ENCODE measurements at regions not wholly inside any gene's neighbourhood (a gene's known extent, or its start where the extent isn't known, plus 50 kb on each side); places are given as distances from the start of the nearest gene placed in this dataset.
"Not testable (repeated sequence)": the region's sequence is repeated elsewhere in the genome, so short reads cannot be mapped to it uniquely, and the experiment has no call there.

DNA sequence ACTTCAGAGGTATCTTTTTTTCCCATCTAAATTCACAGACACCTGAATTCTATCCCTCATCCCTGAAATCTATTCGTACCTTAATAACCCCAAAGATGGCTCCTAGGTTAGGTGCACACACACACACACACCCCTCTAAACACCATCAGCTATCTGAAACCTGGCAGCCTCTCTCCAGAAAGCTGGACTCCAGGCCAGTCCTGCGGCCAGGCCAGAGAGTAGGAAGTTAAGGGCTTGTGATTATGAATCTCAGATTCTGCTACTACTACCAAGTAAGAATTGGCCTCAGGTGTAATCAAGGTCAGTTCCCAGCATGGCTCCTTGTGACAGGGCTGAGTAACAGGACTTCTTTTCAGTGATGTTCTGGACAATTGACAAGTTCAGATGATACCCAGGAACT is 244.2 kb upstream of the SERP2 start:
- no peak for DNase-seq

DNA sequence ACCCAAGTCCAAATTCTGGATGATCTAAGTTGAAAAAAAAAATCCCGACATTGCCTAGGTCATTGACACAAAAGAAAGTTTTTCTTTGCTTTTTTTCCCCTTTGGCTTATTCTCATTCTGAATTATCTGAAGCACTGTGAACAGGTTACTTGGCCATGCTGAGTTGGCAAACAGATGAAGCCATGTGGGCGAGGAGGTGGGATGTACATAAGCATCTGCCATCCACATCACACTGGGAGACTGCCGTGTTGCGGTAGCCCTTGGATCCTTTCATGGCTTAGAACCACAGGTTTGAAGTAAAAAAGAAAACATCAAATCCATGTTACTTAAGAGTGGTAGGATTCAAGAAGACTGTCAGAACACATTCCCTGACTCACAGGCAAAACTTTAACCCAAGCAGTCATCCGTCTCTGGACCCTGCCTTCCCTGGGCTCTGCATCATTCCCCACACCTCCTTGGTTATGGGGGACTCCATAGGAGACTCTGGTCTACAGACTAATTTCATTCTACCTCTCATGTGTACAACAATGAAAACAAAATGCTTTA is 242.5 kb upstream of the SERP2 start:
- no peak for DNase-seq

DNA sequence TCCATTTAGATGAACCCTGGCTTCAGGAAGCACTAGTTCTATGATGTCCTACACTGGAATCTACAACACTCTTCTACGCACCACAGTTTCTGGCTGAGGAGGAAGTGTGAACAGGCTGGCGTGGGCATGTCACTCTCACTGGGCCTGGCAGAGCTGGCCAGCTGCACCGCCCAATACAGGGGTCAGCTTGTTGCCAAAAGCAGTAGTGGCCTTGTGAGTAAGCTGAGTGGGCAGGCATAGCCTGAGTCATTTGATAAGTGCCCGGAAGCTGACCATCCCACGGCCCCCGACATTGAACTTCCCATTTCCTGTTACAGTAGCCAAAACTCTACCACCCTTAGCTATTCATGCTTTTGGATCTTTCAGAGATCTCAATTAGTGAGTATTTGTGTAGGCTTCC is 240.9 kb upstream of the SERP2 start:
- DNase-seq: no peak

DNA sequence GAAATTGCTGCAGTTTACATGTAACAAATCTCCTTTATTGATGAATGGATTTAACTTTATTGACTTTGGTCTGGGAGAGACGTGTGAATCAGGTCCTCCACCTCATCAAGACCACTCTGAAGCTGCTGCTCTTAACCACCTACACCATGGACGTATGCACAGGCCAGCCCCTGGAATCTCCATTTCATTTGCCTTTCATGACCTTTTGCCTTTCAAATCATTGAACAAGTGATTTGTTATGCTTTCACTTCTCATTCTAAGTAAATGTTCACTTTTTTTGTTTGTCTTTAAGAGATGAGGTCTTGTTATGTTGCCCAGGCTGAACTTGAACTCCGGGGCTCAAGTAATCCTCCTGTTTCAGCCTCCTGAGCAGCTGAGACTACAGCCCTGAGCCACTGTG is 240.0 kb upstream of the SERP2 start:
- no peak for DNase-seq

DNA sequence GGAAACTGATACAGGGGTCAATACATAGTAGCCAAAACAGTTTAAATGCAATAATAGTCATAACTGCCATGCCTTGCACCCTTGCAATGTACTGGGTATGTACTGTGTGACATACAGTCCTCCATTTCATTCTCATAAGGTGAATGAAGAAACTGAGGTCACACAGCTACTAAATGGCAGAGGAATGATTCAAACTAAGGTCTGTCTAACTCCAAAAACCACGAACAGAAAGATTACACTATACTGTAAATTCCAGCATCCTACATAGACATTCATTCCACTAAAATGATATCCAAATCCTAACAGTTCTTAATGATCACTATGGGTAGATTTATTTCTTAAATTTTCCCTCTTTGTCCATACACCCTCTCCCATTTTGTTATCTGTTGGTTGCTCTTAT is 238.1 kb upstream of the SERP2 start:
- no peak for DNase-seq

DNA sequence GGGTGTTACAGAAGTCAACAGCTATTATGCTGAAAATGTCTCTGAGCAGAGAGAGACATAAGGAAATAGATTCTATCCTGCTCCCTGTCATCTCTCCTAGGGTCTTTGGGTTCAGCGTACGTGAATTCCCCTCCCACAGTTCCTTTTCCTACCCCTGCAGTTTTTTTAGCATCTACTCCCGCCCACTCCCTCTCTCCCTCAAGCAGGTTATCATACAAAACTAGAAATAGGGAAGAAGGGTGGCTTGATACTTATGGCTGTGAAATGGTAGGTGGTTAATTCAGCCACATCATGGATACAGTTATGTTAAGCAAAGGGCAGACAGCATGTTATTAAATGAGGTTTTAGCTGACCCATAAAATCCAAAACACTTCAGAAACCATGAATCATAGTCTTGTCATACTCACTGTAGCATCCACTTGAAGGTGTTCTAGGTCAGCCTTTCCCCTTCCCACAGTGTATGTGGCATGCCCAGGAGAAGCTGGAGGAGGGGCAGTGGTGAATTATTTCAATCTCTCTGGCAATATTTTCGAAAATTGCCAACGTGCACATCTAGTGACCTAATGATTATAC is 236.8 kb upstream of the SERP2 start:
- no peak for DNase-seq

DNA sequence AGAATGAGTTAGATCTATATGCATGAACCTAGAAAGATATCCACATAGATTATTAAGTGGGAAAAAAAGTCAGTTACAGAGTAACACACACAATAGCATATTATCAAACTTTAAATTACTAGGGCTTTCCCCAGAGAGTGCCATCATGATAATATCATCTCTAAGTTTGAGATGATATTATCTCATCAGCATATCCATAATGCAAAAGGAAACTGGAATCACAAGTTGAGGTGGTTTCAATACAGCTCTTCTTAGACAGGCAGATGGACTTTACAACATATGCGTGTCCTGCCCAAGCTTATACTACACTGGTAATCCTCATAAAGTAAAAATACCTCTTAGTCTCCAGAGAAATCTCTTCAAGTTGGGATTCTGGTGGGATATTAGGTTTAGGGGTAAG is 236.2 kb upstream of the SERP2 start:
- DNase-seq: no peak

DNA sequence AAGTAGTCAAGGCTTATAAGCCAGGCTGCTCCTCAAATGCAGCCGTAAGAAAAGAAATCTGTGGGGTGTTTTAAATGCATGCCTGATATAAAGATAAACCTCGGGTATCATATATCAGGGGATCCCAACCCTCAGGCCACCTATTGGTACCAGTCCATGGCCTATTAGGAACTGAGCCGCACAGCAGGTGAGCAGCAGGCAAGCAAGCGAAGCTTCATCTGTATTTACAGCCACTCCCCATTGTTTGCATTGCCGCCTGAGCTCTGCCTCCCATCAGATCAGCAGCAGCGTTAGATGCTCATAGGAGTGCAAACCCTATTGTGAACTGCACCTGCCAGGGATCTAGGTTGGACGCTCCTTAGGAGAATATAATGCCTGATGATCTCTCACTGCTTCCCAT is 233.5 kb upstream of the SERP2 start:
- DNase-seq: peak; percentile 98

DNA sequence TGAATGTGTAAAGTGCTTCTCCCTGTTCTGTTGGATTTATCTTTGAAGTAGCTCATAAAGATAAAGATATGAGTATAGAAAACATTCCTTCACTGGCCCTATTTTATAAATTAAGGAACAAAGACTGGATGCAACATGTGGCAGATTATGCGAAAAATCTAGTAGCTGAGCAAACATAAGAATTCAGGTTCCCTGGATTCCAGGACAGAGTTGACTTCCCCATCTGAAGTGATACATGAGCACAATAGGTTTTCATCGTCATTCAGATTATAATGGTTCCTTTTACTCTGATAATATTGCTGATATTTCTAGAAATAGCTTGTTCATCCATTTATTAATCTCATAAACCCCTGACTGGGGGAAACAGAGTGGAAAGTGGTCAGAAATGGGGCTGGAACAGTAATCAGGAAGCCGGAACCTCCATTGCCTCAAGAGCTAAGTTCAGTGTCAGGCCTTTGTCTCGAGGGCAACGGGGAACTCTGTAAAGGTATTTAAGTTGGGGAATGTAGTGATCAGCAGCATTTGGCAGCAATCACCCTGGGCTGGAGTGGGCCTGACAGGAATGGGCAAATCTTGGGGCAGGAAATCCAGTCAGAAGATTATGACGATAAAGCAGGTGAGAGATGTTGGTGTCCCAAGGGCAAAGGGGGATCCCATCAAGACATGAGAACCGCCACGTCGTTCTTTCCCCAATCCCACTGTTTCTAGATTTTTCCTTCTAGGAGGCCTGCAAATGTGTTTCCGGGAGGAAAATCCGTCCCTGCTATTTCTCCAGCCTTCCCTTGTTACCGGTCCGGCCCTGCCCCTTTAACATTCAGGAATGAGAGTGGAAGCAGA is 232.5 kb upstream of the SERP2 start:
- DNase-seq: no peak

DNA sequence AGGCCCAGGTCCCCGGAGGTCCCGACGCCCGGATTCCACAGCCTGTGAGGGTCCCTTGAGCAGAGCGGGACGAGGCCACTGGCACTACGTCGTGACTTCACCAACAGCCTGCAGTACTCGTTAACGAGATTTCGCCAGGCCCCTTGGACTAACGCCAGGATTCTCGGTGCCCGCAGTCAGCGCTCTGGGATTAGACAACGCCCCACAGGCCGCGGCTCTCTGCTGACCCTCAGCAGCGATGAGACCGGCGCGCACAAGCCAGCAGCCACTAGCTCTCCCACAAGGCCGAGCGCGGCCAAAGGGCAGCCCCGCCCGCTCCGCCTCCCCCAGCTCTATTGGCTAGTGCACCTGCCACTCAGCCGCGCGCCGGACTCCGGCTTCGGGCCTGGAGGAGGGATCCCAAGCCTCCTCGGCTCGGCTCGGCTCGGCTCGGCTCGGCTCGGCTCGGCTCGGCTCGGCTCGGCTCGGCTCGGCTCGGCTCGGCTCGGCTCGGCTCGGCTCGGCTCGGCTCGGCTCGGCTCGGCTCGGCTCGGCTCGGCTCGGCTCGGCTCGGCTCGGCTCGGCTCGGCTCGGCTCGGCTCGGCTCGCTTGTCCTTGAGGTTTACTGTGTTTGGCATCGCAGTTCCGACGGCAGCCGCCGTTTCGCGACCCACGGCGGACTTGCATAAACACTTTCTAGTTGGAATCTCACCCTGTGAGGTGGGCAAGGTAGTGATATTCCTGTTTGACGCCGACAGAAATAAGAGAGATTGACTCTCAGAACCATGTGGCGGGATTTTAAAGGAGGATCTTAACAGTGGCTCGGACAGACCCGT is 231.7 kb upstream of the SERP2 start:
- peak; percentile 86 for DNase-seq

DNA sequence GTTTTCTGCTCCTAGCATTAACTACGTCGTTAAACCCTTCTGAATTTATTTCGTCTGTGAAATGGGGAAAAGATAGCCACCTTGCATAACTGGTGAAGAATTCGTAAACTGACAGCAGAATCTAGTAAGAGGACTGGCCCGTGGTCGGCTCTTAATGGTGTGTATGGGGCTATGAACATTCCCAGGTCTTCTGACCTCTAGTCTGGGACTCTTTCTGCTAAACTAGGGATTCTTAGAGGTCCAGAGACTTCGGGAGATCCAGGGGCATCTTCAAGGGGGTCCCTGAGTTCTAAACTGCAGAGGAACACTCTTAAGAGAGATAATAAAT is 231.1 kb upstream of the SERP2 start:
- DNase-seq: no peak

DNA sequence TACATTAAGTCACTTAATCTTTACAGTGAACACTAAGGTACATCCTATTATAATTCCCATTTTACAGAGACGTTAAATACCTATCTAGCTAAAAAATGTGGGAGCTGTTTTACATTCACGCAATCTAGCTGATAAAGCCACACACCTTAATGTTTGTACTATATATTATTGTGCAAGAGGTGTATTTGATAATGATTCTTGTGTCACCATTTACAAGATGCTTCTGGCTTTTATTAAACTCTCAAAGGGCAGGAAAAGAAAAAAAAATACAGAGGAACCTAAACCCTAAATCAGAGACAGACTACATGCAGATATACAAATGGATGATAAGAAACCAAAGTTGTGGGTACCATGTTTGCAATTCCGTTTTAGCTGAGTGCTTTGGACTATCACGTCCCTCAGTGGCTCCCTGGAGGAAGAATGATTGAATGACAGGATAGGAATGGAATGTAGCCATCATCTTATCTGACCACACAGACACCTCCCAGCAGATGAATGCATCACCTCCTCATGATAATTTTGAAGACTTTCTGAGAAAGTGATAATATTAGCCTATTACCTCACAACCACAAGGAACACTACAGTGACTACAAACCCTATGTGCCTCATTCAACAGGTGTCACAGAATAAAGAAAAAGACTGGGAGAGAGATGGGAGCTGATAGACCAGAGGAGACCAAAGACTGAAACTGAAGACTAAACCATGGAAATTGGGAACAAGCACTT is 230.5 kb upstream of the SERP2 start:
- no peak for DNase-seq

DNA sequence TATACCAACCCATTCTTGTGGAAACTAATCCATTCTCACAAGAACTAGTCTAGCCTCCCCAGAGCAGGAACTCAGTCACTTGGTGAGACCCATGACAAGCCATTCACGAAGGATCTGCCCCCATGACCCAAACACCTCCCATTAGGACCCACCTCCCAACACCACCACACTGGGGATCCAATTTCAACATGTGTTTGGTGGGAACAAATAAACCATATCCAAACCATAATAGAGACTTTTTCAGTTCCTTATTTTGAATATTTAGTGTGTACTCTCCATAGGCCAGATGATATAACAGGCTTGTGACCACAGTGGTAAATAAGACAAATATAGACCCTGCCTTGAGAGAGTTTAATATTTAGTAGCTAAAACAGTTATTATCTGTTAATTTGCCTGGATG is 227.5 kb upstream of the SERP2 start:
- DNase-seq: no peak

DNA sequence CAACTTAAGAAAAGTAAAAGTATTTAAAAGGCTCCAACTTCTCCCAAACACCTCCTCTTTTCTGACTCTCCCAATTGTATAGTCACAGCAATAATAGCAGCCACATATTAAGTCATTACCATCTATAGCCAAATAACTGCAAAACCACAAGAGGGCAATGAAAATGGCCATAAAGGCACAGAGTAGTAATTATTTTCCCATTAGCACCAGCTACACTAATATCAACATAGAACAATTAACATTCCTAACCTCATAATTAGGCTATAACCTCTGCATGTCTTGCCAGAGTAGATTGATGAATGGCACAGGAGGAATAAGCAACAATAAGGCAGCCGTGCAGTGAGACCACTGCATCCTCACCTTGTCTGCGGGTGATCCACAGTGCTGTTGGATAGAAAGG is 226.4 kb upstream of the SERP2 start:
- DNase-seq: no peak

DNA sequence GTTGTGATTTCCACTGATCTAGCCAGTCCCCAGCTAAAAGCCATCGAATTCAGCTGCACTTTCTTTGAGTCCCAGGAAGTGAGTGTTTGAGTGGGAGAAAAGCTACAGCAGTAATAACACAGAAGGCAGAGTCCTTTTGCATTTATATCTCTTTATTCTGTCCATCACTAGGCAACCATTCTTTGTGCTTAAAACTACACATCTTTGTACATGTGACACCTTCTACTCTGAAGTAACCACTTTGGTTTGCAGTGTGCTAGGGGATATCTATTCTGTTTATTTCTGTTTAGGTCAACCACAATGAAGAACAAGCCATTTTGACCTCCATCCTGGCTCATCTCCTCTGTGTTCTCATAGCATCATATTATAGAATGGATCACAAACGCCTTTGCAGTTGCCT is 226.0 kb upstream of the SERP2 start:
- DNase-seq: no peak

DNA sequence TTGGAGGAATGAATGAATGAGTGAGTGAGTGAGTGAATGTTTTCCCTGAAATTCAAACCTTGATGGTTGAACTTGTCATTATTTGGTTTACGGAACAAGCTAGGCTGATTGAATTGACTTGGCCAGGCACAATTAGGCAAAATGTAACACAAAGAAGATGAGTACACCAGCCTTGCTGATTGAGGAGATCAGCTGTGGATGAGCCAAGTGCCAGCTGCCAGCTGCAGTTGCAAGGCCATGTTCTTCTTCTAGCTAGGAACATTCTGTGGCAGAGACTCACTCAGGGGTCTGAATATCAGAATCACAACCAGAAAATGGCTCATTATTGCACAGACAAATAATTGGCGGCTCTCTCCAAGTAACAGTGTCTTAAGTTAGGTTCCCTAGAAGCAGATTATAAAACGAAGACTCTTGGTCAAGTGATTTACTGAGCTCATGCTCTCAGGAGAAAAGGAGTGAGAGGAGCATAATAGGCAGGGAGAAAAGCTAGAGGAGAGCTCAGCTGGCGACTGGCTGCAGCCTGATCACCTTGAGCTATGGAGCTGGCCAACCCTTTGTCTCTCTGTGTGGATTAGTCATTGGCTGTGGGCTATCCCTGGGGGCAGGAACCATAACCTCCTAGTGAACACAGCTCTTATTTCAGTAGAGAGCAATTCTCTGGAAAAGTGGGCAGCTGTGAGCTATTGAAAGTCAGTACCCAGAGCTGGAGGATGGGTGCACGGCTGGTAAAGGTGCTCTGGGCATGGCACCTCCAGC is 225.3 kb upstream of the SERP2 start:
- no peak for DNase-seq

DNA sequence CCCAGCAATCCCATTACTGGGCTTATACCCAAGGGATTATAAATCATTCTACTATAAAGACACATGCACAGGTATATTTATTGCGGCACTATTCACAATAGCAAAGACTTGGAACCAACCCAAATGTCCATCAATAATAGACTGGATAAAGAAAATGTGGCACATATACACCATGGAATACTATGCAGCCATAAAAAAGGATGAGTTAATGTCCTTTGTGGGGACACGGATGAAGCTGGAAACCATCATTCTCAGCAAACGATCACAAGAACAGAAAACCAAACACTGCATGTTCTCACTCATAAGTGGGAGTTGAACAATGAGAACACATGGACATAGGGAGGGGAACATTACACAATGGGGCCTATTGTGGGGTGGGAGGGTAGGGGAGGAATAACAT is 224.4 kb upstream of the SERP2 start:
- not testable (repeated sequence) for DNase-seq

DNA sequence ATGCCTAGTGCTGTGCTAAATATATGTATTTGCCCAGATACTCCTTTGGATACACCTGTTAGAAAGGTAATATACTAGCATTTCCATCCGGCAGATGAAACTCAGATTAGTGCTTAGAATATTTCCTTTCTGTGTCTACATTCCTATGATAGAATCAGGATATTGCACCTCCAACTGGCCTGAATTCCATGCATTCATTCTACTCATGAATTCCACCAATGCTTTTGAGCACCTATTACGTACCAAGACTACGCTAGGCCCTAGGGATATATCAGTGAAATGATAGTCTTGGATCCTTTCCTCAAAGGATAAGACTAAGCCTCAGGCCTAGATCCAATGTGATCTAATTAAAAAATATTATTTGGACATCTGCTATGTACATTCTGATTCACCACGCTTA is 223.8 kb upstream of the SERP2 start:
- no peak for DNase-seq

DNA sequence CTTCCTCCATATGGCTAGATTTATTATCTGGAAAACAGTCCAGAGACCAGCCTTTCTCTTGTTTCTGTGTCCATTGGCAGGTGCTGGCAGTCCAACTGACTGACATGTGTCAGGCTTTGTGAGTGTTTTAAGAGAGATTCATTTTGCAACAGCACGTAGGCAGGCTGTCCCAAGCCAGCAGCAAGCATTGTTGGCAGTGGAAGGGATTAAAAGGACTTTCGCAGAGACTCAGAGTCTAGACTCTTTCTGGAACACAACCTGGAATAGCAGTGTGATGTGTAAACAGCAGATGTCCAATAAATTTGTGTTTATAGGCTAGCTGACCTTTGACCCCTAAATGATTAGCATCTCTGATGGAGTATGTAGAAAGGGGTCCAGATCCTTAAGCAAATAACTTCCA is 222.2 kb upstream of the SERP2 start:
- no peak for DNase-seq

DNA sequence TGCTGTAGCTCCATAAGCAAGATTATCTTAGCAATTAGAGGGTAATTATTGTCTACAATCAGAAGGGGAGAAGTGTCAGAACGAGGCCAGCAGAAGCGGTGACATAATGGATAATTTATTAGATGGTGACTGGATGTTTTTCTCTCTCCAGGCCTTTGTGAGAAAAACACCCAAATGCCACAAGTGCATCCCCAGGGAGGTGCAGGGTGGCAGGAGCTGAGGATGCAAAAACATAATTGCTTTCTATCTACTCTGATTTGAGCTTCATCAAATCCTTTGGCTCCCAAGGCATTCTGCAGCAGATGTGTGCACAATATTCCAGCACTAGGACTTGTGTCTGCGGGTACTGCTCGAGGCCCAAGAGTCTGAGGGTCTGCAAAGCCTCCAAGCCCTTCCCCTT is 220.1 kb upstream of the SERP2 start:
- DNase-seq: no peak

DNA sequence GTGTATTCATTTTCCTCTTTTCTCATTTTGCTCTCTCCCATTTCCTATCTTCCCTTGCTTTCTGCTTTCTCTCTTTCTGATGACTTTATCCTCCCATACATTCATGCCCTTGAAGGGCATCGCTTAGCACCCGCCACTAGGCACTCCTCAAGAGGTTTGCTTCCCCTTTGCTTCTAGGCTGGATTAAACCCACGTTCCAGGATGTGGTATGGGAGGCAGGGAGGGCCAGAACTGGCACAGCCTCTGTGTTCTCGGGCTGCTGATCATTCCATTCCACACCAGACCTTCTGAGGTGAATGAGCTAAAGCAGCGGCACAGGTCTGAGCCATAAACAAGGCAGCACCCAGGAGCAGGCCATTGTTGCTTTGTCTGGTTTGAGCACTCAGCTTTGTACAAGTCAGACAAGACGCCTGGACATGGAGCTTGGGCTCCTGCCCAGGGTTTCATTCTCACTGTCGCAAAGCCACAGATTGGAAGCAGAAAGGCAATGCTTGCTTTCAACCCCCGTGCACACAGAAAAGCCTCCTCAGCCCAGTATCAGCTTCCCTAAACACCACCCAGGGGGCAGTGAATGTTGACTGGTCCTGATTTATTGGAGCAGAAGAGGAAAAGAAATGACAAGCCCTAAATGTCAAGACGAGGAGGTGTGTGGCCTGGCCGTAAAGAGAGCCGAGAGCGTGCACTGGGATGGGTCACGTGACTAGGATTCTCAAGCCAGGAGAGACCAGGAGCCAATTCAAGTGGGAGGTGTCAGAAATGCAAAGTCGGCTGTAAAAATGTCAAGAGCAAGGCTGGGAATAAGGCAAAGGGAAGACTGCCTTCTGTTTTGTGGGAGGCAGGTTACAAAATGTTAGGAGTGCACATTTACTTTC is 218.0 kb upstream of the SERP2 start:
- peak; percentile 11 for DNase-seq

DNA sequence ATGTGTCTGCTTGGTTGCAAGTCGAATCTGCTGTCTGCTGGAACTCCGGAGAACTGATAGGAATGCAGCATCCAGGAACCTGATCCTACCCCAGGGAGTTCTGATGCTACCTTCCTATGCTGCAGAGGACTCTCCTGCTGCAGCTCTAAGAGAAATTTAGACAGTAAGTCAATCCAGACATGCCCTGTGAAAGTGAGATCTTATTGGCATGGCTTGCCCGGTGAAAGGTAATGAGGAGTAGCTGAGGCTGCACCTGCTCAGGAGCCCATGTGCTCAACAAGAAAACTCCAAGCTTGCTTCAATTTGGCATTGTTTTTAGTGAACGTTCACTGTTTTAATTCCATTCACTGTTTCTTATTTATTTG is 217.3 kb upstream of the SERP2 start:
- no peak for DNase-seq
